ENCODE measurements at regions not wholly inside any gene's neighbourhood (a gene's known extent, or its start where the extent isn't known, plus 50 kb on each side); places are given as distances from the start of the nearest gene placed in this dataset.
A peak's percentile ranks its signal among the peaks of the same experiment; 100 is the strongest.

- CTCF ChIA-PET = no interaction called here
These were observed 154.6 kb upstream of the TAB2 start for GRCh38 chr6:149162924-149163323.

GRCh38 chr6:149164199-149164750 is 153.2 kb upstream of the TAB2 start:
- BruUV-seq (replicated peaks) = no TSS peak
- intact Hi-C loops (cut with micrococcal nuclease; ENCODE audit: unreplicated experiment) = no loop called here
- no peaks in the 10 kb centered on the region for H3K9me3 ChIP-seq (ENCODE audit: low read depth, low read length, poor library complexity, severe bottlenecking)
- H3K4me3 ChIP-seq (ENCODE audit: low read depth, low read length, poor library complexity, severe bottlenecking) = no peak overlapping the region
- POLR2A ChIA-PET (ENCODE audit: low non-redundant PET) = interaction anchor here (0.7 kb wide), 1 partner anchor 383 kb away, joined by 5 read pairs; no protein-coding TSS in a partner anchor
- TF ChIP-seq EZH2 (IDR thresholded peaks at IDR 0.05; ENCODE audit: borderline replicate concordance, low read depth, low read length, poor library complexity, severe bottlenecking) (no peak), CTCF (conservative IDR thresholded peaks at IDR 0.05; ENCODE audit: low read depth, low read length) (no peak)
- H3K4me1 ChIP-seq (ENCODE audit: insufficient read depth, low read length, poor library complexity, severe bottlenecking) = peaks cover 15% of the 10 kb centered on the region
- CTCF ChIA-PET = no interaction called here
- H3K27me3 ChIP-seq (replicated peaks; ENCODE audit: insufficient read depth, low read depth, low read length, poor library complexity) = no peaks in the 10 kb centered on the region
- H3K27ac ChIP-seq (ENCODE audit: low read depth, low read length, poor library complexity, severe bottlenecking) = no peak overlapping the region
- DNase-seq (ENCODE audit: low spot score) = peak; percentile 56
- no peaks in the 10 kb centered on the region for H3K36me3 ChIP-seq (ENCODE audit: insufficient read depth, low read length, poor library complexity, severe bottlenecking)

More at GRCh38 chr6:149162924-149163323, 154.6 kb upstream of the TAB2 start:
- Histone ChIP-seq H3K36me3 (ENCODE audit: insufficient read depth, low read length, poor library complexity, severe bottlenecking) (no peaks in the 10 kb centered on the region), H3K4me3 (ENCODE audit: low read depth, low read length, poor library complexity, severe bottlenecking) (no peak overlapping the region), H3K27ac (ENCODE audit: low read depth, low read length, poor library complexity, severe bottlenecking) (no peak overlapping the region), H3K4me1 (ENCODE audit: insufficient read depth, low read length, poor library complexity, severe bottlenecking) (peaks cover 15% of the 10 kb centered on the region), H3K9me3 (ENCODE audit: low read depth, low read length, poor library complexity, severe bottlenecking) (no peaks in the 10 kb centered on the region), H3K27me3 (replicated peaks; ENCODE audit: insufficient read depth, low read depth, low read length, poor library complexity) (no peaks in the 10 kb centered on the region)
- POLR2A ChIA-PET (ENCODE audit: low non-redundant PET) = no interaction called here
- no TSS peak for BruUV-seq (replicated peaks)
- DNase-seq (ENCODE audit: low spot score) = no peak
- intact Hi-C loops (cut with micrococcal nuclease; ENCODE audit: unreplicated experiment) = no loop called here
- TF ChIP-seq EZH2 (IDR thresholded peaks at IDR 0.05; ENCODE audit: borderline replicate concordance, low read depth, low read length, poor library complexity, severe bottlenecking) = no peak
- TF ChIP-seq CTCF (conservative IDR thresholded peaks at IDR 0.05; ENCODE audit: low read depth, low read length) = no peak

DNA sequence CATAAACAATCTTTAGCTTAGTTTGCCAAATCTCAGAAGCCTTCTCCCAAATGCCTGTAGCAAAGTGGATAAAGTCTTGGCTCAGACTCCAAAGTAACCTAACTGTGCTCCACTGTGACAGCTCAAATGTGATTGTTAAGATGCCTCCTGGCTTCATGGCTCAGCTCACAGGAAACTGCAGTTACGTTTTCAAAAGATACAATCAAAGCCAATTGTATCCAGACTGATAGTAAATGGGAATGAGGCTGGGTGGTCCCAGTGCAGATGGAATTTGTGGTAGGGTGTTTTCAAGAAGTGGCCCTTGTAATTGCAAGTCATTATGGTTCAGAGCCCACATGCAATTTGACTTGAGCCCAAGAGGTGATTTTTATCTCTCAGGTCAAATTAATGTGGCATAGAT is 151.2 kb upstream of the TAB2 start:
- H3K9me3 ChIP-seq (ENCODE audit: low read depth, low read length, poor library complexity, severe bottlenecking) = no peaks in the 10 kb centered on the region
- TF ChIP-seq CTCF (conservative IDR thresholded peaks at IDR 0.05; ENCODE audit: low read depth, low read length) (no peak), EZH2 (IDR thresholded peaks at IDR 0.05; ENCODE audit: borderline replicate concordance, low read depth, low read length, poor library complexity, severe bottlenecking) (no peak)
- ChIA-PET CTCF (no interaction called here), POLR2A (ENCODE audit: low non-redundant PET) (no interaction called here)
- no peaks in the 10 kb centered on the region for H3K27me3 ChIP-seq (replicated peaks; ENCODE audit: insufficient read depth, low read depth, low read length, poor library complexity)
- peak; percentile 26 for DNase-seq (ENCODE audit: low spot score)
- no peaks in the 10 kb centered on the region for H3K36me3 ChIP-seq (ENCODE audit: insufficient read depth, low read length, poor library complexity, severe bottlenecking)
- peaks cover 15% of the 10 kb centered on the region for H3K4me1 ChIP-seq (ENCODE audit: insufficient read depth, low read length, poor library complexity, severe bottlenecking)
- intact Hi-C loops (cut with micrococcal nuclease; ENCODE audit: unreplicated experiment) = no loop called here
- no TSS peak for BruUV-seq (replicated peaks)
- H3K4me3 ChIP-seq (ENCODE audit: low read depth, low read length, poor library complexity, severe bottlenecking) = no peak overlapping the region
- no peak overlapping the region for H3K27ac ChIP-seq (ENCODE audit: low read depth, low read length, poor library complexity, severe bottlenecking)
